ENCODE measurements at regions not wholly inside any gene's neighbourhood (a gene's known extent, or its start where the extent isn't known, plus 50 kb on each side); places are given as distances from the start of the nearest gene placed in this dataset.

GRCh38 chr16:9306753-9307152 is 215.3 kb downstream of the HAPSTR1 start:
- TF ChIP-seq CTCF (conservative IDR thresholded peaks at IDR 0.05; ENCODE audit: low read depth in 2 of 2) (no peak), POLR2AphosphoS5 (IDR thresholded peaks at IDR 0.05; ENCODE audit: low read depth) (no peak), ETS1 (IDR thresholded peaks at IDR 0.05) (no peak), EZH2phosphoT487 (IDR thresholded peaks at IDR 0.05; ENCODE audit: unreplicated experiment) (no peak), STAT1 (IDR thresholded peaks at IDR 0.05; ENCODE audit: unreplicated experiment) (no peak), CREB1 (CRISPR knock-in tag; IDR thresholded peaks at IDR 0.05; ENCODE audit: low read depth) (no peak), EZH2 (IDR thresholded peaks at IDR 0.05; ENCODE audit: low read depth, unreplicated experiment) (no peak), ZNF462 (CRISPR knock-in tag; IDR thresholded peaks at IDR 0.05) (no peak), ZNF114 (CRISPR knock-in tag; IDR thresholded peaks at IDR 0.05) (no peak)
